Endothelial cell of umbilical vein (primary cell): ENCODE measurements at regions not wholly inside any gene's neighbourhood (a gene's known extent, or its start where the extent isn't known, plus 50 kb on each side); places are given as distances from the start of the nearest gene placed in this dataset.

Experiments
- BruUV-seq: library from RNA; stranded (reverse); fragments of 400-500 nt; replicated peaks from 2 replicates; lab custom pipeline; 2021; lab: Mats Ljungman, UMichigan
- CTCF ChIA-PET: fragments of 300-600, 350-600 bp; sonication (Branson Sonifier 250); formaldehyde crosslinking; loops from one replicate; lab custom pipeline; 2021; ENCODE audit warnings: antibody characterized with exemption, inconsistent platforms; lab: Charles Lee
- POLR2A ChIA-PET: fragments of 300-600, 350-600 bp; sonication (Branson Sonifier 250); formaldehyde crosslinking; loops from one replicate; lab custom pipeline; 2021; ENCODE audit warnings: antibody characterized with exemption, inconsistent platforms; lab: Charles Lee
- DNase-seq: peaks from one replicate; pipeline ENCODE4 v3.0.0-alpha.2; 2011; ENCODE audit warnings: low read depth, low spot score
- FAIRE-seq: peaks from 2 replicates; lab custom pipeline; 2011; peaks lifted over from hg19 to GRCh38; lab: Jason Lieb, UNC
- H2AFZ ChIP-seq: 2 replicates; pipeline ENCODE4 v1.6.0; 2012; ENCODE audit warnings: low read depth, low read length, control low read depth, inconsistent platforms
- H3K27ac ChIP-seq: 2 replicates; pipeline ENCODE4 v1.5.1; 2011; ENCODE audit warnings: low read depth, mild to moderate bottlenecking, control low read depth, low read length, moderate library complexity; ENCODE audit not compliant: insufficient read depth
- H3K27me3 ChIP-seq, 2 experiments: 2 replicates each; pipeline versions ENCODE4 v1.6.0 to v1.6.1; 2011; ENCODE audit warnings: low read length in 2 of 2, mixed read lengths in 1 of 2; ENCODE audit not compliant: control insufficient read depth in 2 of 2, insufficient read depth in 2 of 2
- H3K36me3 ChIP-seq, 2 experiments: 2 replicates in 1 of 2; 3 replicates in 1 of 2; pipeline ENCODE4 v1.5.1; 2011; ENCODE audit warnings: low read length in 2 of 2, mild to moderate bottlenecking in 1 of 2, moderate library complexity in 1 of 2; ENCODE audit not compliant: control insufficient read depth in 2 of 2, insufficient read depth in 2 of 2; ENCODE audit errors: extremely low read depth in 1 of 2
- H3K4me1 ChIP-seq: 3 replicates; pipeline ENCODE4 v1.5.1; 2011; ENCODE audit warnings: mild to moderate bottlenecking, low read length; ENCODE audit not compliant: control insufficient read depth, insufficient read depth; ENCODE audit errors: extremely low read depth
- H3K4me2 ChIP-seq: 2 replicates; pipeline ENCODE4 v1.6.1; 2011; ENCODE audit warnings: low read length, control low read depth, mixed read lengths; ENCODE audit not compliant: insufficient read depth
- H3K4me3 ChIP-seq, 3 experiments: fragments of 200-600 bp in 1 of 3; sonication (generic), shearing (Covaris generic) in 1 of 3; replicated peaks in 1 of 3; 2 replicates each; pipeline ENCODE4 v1.5.1; 2011 to 2016; ENCODE audit warnings: control low read depth in 3 of 3, low read length in 3 of 3, mild to moderate bottlenecking in 2 of 3, inconsistent platforms in 1 of 3, low read depth in 1 of 3, moderate library complexity in 1 of 3; ENCODE audit not compliant: insufficient read depth in 1 of 3
- H3K79me2 ChIP-seq: 2 replicates; pipeline ENCODE4 v1.6.0; 2012; ENCODE audit warnings: low read length, inconsistent platforms; ENCODE audit not compliant: control insufficient read depth, insufficient read depth
- H3K9ac ChIP-seq: replicated peaks from 2 replicates; pipeline ENCODE3; 2011; ENCODE audit warnings: low read length, control low read depth; ENCODE audit not compliant: insufficient read depth; ENCODE audit errors: extremely low read depth
- H3K9me1 ChIP-seq: replicated peaks from 3 replicates; pipeline ENCODE4 v1.6.0; 2011; ENCODE audit warnings: mild to moderate bottlenecking, low read length; ENCODE audit not compliant: control insufficient read depth, insufficient read depth; ENCODE audit errors: extremely low read depth
- H3K9me3 ChIP-seq: replicated peaks from 2 replicates; pipeline ENCODE4 v1.5.1; 2012; ENCODE audit warnings: low read length, inconsistent platforms; ENCODE audit not compliant: control insufficient read depth, insufficient read depth
- H4K20me1 ChIP-seq: replicated peaks from 2 replicates; pipeline ENCODE3; 2011; ENCODE audit warnings: mild to moderate bottlenecking, low read length; ENCODE audit not compliant: control insufficient read depth, insufficient read depth; ENCODE audit errors: extremely low read depth
- EZH2 ChIP-seq: IDR thresholded peaks from 2 replicates; pipeline ENCODE4 v1.6.1; 2012; ENCODE audit warnings: borderline replicate concordance, low read depth, mild to moderate bottlenecking, moderate library complexity, low read length, inconsistent platforms; ENCODE audit not compliant: severe bottlenecking
- FOS ChIP-seq: IDR thresholded peaks from 2 replicates; pipeline ENCODE4 v1.6.1; 2011; ENCODE audit warnings: mild to moderate bottlenecking, low read length, moderate library complexity, borderline replicate concordance; ENCODE audit not compliant: insufficient read depth
- GATA2 ChIP-seq: IDR thresholded peaks from 2 replicates; pipeline ENCODE4 v1.7.0; 2011; ENCODE audit warnings: low read depth, mild to moderate bottlenecking, moderate library complexity, mixed read lengths, low read length; ENCODE audit not compliant: insufficient read length, insufficient read depth
- JUN ChIP-seq: IDR thresholded peaks from 2 replicates; pipeline ENCODE4 v1.6.1; 2011; ENCODE audit warnings: borderline replicate concordance, low read depth; ENCODE audit not compliant: insufficient read length, insufficient read depth
- MYC ChIP-seq: IDR thresholded peaks from one replicate; pipeline ENCODE4 v1.6.1; 2011; ENCODE audit warnings: mild to moderate bottlenecking, low read depth, low read length
- POLR2A ChIP-seq: IDR thresholded peaks from 2 replicates; pipeline ENCODE4 v1.6.1; 2012; ENCODE audit warnings: low read depth, mild to moderate bottlenecking, control low read depth, low read length
- POLR2AphosphoS5 ChIP-seq: IDR thresholded peaks from 2 replicates; pipeline ENCODE4 v1.6.1; 2012; ENCODE audit warnings: low read depth, mild to moderate bottlenecking, control low read depth, low read length, moderate library complexity; ENCODE audit not compliant: insufficient read depth
- dilution Hi-C: fragments of 300-500 bp; cut with MboI; formaldehyde crosslinking; loops from one replicate; pipeline ENCODE4 v1.15.0; 2019; ENCODE audit warnings: low sequenced_read_pairs; ENCODE audit not compliant: extremely low pct_ligation_motif_present
- intact Hi-C: fragments of 100-400 bp; cut with micrococcal nuclease; formaldehyde crosslinking; loops from one replicate; pipeline ENCODE4 v1.10.0; 2022
- TF ChIP-seq, protein P1 (sequence below), 2 donors: IDR thresholded peaks; 1 replicate in 1 of 2; 2 replicates in 1 of 2; pipeline ENCODE4 v1.5.1; 2011; ENCODE audit warnings: low read length in 2 of 2, mild to moderate bottlenecking in 2 of 2, moderate library complexity in 2 of 2, control low read depth in 1 of 2, inconsistent platforms in 1 of 2, low read depth in 1 of 2; ENCODE audit not compliant: insufficient read depth in 1 of 2; ENCODE audit errors: extremely low read depth in 1 of 2

DNA sequence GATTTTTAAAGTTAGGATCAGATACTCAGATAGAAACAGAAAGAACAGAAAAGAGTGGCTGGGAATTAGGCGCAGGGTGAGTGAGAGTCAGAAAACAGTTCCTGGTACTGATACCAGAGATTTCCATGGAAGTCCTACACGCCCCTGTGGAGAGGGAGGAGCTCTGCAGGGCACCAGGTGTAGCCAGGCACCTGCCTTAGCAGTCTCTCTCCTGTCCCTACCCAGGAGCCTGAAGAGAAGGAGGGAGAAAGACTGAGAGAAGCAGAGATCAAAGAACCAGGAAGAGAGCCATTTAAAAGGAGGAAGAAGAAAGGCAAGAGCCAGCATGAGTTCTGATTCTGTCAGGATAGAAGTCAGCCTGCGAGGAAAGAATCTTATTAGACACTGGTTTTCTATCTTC, 65.0 kb downstream of the CBLN1 start:
- ChIA-PET POLR2A (no interaction called here), CTCF (no interaction called here)
- no peak overlapping the region for H3K4me2 ChIP-seq
- DNase-seq = no peak
- no peaks in the 10 kb centered on the region for H3K9me1 ChIP-seq
- no peaks in the 10 kb centered on the region for H4K20me1 ChIP-seq
- TF ChIP-seq, protein P1, sequence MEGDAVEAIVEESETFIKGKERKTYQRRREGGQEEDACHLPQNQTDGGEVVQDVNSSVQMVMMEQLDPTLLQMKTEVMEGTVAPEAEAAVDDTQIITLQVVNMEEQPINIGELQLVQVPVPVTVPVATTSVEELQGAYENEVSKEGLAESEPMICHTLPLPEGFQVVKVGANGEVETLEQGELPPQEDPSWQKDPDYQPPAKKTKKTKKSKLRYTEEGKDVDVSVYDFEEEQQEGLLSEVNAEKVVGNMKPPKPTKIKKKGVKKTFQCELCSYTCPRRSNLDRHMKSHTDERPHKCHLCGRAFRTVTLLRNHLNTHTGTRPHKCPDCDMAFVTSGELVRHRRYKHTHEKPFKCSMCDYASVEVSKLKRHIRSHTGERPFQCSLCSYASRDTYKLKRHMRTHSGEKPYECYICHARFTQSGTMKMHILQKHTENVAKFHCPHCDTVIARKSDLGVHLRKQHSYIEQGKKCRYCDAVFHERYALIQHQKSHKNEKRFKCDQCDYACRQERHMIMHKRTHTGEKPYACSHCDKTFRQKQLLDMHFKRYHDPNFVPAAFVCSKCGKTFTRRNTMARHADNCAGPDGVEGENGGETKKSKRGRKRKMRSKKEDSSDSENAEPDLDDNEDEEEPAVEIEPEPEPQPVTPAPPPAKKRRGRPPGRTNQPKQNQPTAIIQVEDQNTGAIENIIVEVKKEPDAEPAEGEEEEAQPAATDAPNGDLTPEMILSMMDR (IDR thresholded peaks at IDR 0.05; ENCODE audit: extremely low read depth in 1 of 2, insufficient read depth in 1 of 2, low read depth in 1 of 2, low read length in 2 of 2) = no peak
- TF ChIP-seq EZH2 = no peak
- H2AFZ ChIP-seq = no peak overlapping the region
- H3K27ac ChIP-seq = no peak overlapping the region
- H3K9me3 ChIP-seq = no peaks in the 10 kb centered on the region
- dilution Hi-C loops (no loop called here), intact Hi-C loops (no loop called here)
- no peaks in the 10 kb centered on the region for H3K36me3 ChIP-seq
- no peaks in the 10 kb centered on the region for H3K27me3 ChIP-seq
- H3K9ac ChIP-seq = no peak overlapping the region
- BruUV-seq = no TSS peak
- no peak overlapping the region for H3K4me3 ChIP-seq
- FAIRE-seq = no peak
- H3K79me2 ChIP-seq = no peaks in the 10 kb centered on the region
- no peaks in the 10 kb centered on the region for H3K4me1 ChIP-seq

DNA sequence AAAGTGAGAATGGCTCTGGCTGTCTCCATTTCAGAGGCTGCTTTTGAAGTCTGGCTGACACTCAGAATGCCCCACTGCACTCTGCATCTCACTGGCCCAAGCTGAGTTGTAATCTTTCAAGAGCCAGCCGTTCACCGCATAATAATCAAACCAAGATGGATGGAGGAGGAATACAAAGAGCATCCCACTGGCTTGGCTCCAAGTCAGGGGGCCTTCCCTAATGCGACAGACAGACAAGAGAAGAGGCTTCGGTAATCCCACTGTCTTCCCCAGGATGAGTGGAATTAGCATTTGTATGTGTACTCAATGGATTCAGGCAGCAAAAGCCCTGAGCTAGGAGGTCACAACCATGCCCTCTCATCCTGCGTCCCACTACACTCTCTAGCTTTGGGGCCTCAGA, 68.0 kb downstream of the CBLN1 start:
- CTCF ChIA-PET = no interaction called here
- no peak overlapping the region for H3K4me2 ChIP-seq
- TF ChIP-seq, protein P1 (IDR thresholded peaks at IDR 0.05; ENCODE audit: extremely low read depth in 1 of 2, insufficient read depth in 1 of 2, low read depth in 1 of 2, low read length in 2 of 2) = no peak
- no peak for TF ChIP-seq GATA2
- TF ChIP-seq POLR2AphosphoS5 = no peak
- TF ChIP-seq MYC = no peak
- TF ChIP-seq EZH2 = no peak
- no peak for TF ChIP-seq JUN
- no peak for TF ChIP-seq POLR2A
- TF ChIP-seq FOS = no peak
- no peak overlapping the region for H3K27ac ChIP-seq
- H2AFZ ChIP-seq = no peak overlapping the region
- H3K9me3 ChIP-seq = peaks cover 2% of the 10 kb centered on the region
- H3K4me1 ChIP-seq = no peaks in the 10 kb centered on the region
- DNase-seq (no peak), FAIRE-seq (no peak)
- dilution Hi-C loops (no loop called here), intact Hi-C loops (no loop called here)
- H3K4me3 ChIP-seq = no peak overlapping the region
- POLR2A ChIA-PET = no interaction called here
- H3K36me3 ChIP-seq = no peaks in the 10 kb centered on the region
- H3K9ac ChIP-seq = no peak overlapping the region
- no peaks in the 10 kb centered on the region for H4K20me1 ChIP-seq
- H3K79me2 ChIP-seq = no peaks in the 10 kb centered on the region
- H3K9me1 ChIP-seq = no peaks in the 10 kb centered on the region
- H3K27me3 ChIP-seq = no peaks in the 10 kb centered on the region
- no TSS peak for BruUV-seq
